ENCODE measurements at regions not wholly inside any gene's neighbourhood (a gene's known extent, or its start where the extent isn't known, plus 50 kb on each side); places are given as distances from the start of the nearest gene placed in this dataset.

- TF ChIP-seq CTCF (optimal IDR thresholded peaks at IDR 0.05 in 1 of 3, IDR thresholded peaks at IDR 0.05 in 1 of 3, conservative IDR thresholded peaks at IDR 0.05 in 1 of 3; ENCODE audit: extremely low read depth in 1 of 3, insufficient read depth in 2 of 3, low read length in 3 of 3) (no peak), EZH2 (IDR thresholded peaks at IDR 0.05; ENCODE audit: low read length) (no peak)
Measured at GRCh38 chr3:194075088-194075615, 60.8 kb upstream of the HES1 start.

All from keratinocyte (primary cell).